DMS114 treated with DMSO at 0.1 percent for 48 hours (cell line): ENCODE measurements at regions not wholly inside any gene's neighbourhood (a gene's known extent, or its start where the extent isn't known, plus 50 kb on each side); places are given as distances from the start of the nearest gene placed in this dataset.
"Not testable (repeated sequence)": the region's sequence is repeated elsewhere in the genome, so short reads cannot be mapped to it uniquely, and the experiment has no call there.

Source experiments
- DNase-seq: peaks from one replicate; lab custom pipeline; 2025; ENCODE audit not compliant: unreplicated experiment; lab: John Stamatoyannopoulos, UW

DNA sequence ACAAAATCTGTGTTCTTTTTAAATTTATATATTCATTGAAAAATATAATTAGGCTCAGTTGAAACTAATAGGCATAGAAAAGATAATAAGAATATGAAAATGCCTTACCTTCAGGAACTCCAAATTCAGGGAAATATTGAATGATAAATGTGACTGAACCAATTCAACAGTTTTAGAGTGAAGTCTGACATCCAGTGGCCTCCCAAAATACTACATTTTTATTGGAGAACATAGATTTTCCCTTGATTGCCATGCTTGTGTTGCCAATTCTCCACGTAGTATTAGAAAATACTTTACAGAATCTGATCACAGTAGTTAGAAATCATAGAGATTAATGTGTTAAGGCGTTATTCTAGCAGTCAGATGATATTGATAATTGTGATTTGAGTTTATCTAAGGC is 1246.7 kb downstream of the GATA3 start:
- peak; percentile 19 for DNase-seq

DNA sequence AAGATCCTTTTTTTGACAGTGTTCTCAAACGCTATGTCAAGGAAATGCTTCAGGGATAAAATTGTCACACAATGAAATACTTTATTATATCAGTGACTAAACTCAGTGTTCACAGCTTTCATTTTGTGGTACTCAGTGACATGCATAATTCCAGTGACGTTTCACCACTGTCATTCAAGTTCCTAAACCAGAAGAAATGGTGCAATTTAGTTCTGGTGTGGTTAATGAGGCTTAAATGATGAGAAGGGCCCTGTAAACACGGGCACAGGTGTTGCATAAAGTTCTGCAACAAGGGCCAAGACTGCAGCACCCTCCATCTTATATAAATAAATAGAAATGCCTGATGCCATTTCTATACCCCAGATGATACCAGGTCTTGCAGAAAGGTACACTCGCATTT is 1247.1 kb downstream of the GATA3 start:
- no peak for DNase-seq

DNA sequence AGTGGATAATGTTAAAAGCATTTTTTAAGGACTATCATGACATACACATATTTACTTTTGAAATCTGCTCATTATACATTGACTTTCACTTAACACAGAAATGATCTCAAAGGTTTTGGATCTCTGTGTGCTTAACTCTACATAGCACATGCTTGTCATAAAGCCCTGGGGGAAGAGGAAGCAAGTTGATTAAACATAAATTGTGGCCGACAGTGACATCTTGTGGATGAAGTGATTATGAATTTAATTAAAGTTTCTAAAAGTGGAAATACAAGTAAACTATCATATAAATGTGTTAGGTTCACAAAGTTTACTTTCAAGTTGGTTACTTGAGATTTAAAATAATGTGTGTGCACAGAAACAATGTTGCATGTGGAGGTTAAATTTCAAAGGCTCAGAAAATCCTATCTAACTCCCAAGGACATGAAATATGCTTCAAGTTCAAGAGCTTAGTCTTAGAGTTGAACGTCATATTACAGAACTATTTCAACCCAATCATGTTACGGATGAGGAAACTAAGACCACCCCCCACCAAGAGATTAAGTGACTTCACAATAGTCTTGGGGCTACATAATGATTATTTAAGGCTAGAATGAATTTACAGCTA is 1247.8 kb downstream of the GATA3 start:
- peak; percentile 56 for DNase-seq

DNA sequence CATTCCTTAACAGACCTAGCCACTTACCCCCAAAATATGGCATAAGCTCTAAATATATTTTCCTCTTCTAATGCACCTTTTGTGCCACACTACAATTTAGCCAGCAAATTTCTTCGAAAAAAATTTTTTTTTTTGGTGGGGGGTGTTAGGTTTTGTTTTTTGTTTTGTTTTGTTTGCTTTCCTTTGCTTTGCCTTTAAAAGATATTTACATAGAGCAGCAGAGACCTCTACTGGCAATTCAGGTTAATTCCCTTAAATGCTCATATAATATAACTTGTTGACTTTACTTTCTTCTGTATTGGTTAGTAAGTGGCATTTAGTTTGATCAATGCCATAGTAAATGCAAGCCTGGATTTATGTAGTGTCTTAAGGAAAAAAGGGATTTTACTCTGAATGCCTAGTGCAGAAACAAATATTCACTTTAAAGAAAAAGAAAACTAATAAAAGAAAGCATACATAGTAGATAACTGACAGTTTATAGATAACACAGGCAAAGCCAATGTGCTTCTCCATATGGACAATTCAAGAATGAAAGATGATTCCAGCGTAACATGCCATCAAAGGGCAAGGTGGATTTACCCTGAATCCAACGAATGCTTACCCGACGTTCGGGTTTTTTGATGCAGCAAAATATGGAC is 1250.6 kb downstream of the GATA3 start:
- DNase-seq: peak; percentile 45

DNA sequence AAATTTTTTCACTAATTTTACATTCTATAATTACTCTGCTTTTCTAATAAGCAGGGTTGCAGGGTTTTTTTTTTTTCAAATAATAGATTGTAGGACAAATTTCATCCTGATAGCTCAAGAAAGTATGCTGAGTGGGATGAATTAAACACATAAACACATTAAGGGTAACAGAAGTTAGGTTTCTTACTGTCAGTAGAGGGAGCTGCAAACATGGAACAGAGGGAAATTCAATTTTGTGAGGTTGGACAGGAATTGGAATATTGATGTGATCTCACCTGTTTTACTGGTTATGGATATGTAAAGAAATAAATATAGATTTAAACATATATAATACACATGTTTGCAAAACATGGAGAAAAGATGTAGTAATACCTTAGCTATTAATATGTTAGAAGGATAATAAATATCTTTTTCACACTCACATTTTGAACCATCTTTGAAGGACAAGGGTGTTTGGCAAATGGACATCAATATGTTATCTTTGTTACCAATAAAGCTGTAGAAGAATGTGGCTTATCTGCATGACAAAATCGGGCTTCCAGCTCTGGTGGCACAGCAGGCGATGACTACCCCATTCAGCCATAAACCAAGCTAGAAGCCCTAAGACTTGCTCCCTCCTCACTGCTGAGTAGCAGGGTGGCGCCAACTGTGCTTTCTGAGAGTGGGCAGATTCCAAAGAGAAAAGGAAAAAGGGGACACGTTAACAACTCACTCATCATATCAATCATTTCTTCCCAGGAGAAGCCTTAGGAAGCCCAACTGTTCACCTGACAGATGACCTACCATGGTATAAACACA is 1257.4 kb downstream of the GATA3 start:
- no peak for DNase-seq

DNA sequence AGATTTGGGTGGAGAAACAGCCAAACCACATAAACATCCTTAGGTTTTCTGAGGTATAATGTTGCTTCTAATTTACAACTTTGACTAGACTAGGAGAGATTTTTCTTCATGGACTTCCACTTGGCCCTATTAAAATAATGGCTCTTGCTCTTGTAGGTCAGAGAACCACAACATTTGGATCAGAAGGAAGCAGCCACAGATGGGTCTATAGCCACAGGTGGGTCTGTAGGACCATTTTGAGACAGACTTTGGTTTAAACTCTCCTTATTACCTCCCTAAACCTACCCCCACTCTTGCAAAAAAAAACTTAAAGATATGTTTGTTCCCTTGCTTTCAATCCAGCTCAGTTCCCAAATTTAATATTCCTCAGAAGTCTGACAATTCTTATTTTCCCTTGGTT is 1260.8 kb downstream of the GATA3 start:
- DNase-seq: no peak

DNA sequence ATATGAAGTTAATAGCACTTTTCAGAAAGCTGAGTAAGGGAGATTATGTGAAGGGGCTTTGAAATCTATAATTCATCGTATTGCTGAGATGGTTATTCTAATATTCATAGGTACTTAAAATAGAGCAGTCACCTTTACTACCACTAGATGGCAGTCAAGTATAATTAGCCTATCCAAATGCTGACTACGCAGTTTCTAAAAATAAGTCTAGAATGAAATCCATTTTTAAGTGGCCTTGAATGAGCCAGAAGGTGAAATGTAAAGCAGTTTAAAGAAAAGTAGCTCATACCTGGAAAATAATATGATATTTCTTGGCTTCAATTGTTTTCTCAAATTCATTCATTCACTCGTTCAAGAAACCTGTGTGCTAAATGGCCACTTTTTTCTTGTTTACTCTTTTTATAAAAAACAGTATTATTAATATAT is 1277.1 kb downstream of the GATA3 start:
- DNase-seq: peak; percentile 67

- no peak for DNase-seq
Observed at GRCh38 chr10:9334270-9334669, 1279.8 kb downstream of the GATA3 start.

DNA sequence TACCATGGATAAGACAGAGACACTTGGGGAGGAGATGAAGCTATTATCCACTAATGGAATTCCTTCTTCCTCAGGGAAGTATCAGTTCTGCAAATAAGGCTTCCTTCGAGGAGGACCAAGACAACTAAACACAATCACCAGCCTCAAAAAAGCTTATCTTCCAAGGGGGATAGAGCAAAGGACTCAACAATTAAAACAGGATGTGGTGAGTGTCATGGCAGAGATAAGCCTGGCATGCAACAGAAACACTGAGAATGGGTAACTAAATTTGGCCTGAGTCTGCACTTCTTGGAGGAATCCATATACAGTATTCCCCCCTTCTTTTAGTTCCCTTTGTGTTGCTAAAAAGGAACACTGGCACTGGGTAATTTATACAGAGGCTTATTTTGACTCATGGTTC is 1285.2 kb downstream of the GATA3 start:
- no peak for DNase-seq

GRCh38 chr10:9342885-9343570 is 1288.5 kb downstream of the GATA3 start:
- peak; percentile 27 for DNase-seq

DNA sequence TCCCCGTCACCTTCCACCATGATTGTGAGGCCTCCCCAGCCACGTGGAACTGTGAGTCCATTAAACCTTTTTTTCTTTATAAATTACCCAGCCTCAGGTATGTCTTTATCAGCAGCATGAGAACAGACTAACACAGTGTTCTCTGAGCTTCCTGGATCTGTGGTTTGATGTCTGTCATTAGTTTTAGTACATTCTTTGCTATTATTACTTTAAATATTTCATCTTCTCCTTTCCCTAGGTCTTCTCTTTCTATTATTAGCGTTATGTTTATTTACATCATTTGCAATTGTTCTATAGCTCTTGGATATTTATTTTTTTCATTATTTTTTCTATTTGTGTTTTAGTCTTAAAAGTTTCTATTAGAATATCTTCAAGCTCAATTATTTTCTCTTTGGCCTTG is 1293.4 kb downstream of the GATA3 start:
- DNase-seq: not testable (repeated sequence)

- DNase-seq: no peak
Observed at GRCh38 chr10:9357471-9357870, 1303.0 kb downstream of the GATA3 start.

DNA sequence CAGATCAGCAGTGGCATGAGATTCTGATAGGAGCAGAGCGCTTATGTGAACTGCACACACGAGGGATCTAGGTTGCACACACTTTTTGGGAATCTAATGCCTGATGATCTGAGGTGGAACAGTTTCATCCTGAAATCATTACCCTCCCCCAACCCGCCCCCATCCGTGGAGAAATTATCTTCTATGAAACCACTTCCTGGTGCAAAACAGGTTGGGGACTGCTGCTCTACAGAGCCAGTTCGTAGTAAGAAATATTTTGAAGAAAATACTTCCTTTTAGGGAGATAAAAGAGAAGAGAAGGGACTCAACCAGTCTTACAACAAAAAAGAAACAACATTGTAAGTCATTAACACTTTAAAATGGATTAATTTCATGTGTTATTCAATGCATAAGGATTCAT is 1308.2 kb downstream of the GATA3 start:
- no peak for DNase-seq

DNA sequence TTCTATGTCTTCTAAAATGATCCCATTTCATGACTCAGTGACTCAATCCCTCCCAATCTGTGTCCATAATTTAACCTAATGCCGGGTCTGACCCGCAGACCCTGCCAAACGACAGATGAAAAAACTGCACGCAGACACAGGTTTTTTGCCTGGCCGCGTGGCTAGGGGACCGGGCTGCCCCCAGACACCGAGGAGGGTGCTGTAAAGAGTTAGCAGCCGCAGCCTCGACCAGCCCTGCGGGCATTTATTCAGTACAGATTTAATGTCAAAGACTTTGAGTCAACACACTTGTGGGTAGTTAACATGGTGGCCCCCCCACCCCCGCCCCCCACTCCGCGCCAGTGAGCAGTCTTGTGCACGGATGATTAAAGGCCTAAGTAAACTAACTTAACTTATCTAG is 1324.7 kb downstream of the GATA3 start:
- no peak for DNase-seq

DNA sequence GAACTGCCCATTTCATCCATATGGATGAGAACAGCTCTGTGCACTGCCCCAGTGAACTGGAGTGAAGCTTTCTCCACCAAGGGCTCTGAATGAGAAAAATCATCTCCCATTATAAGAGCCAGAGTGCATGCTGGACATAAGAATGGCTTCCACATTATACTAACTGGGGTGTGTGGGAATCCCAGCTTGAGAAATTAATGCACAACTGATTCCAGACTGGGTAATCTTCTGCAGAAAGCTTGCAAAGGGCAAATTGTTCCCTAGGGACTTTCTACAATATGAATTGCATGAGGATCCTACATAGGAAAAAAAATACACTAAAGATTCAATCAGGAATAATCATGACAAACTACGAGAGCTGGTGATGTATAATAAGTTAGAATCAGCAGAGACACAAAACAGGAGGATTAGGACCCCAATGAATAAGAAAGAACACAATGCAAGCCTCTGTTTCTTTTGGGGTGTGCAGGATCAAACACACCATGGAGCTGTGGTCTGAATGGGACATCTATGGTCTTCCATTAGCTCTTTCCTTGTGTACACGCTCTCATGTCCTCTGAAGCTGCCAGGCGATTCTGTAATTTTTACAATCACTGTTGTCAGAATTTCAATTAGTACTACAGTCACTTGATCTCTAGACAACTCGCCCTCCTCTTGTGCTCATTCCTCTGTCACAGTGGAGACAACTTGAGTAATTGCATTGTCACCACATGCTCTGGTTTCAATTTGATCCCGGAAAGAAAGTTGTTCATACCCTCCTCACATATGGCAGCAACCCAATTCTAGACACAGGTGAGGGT is 1327.4 kb downstream of the GATA3 start:
- no peak for DNase-seq

GRCh38 chr10:9382533-9382866 is 1328.0 kb downstream of the GATA3 start:
- DNase-seq: no peak

DNA sequence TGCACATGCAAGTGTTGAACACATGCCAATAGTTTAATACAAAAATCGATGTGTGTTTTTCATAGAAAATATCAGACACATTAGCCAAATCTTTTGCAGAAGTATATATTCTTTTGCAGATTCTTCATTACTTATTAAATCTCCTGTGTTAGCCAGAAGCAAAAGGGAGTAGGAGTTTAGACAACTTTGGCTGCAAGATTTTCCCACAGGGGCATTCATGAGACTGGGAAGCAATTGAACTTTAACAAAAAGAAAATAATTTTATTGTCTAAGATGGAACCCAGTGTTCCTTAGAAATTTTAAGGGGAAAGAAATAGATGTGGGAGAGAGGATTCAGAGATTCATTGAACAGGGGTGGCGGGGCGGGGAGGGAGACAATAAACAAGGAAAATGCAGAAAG is 1336.0 kb downstream of the GATA3 start:
- DNase-seq: no peak

DNA sequence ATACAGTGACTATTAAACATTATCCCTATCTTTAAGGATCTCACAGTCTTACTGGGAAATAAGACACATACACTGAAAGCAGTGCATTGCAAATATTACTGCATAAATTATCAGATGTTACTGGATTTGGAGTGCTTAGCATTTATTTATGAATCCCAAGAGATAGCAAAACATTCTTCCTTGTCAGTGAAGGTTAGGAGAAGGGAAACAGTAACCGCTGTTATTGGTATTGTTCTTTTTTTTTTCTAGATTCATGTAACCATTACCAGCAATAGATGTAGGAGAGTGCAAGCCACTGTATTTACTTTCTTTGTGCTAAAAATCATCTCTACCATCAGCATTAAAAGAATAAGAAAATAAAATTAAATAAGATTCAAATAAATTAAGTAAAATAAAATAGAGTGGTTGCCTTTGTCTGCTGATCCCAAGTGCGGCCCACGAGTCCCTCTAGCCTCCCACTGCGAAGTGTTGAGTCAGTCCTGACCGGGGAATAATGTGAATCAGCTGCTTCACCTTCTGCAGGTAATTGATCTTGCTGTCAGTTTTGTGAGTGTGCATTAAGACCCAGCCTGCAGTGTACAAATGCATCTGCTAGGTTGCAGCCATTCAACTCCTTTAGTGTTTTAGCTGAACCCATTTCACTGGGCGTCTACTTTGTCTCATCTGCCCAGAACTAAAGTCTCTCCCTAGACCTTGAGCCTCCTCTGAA is 1344.9 kb downstream of the GATA3 start:
- no peak for DNase-seq

GRCh38 chr10:9402067-9402466 is 1347.6 kb downstream of the GATA3 start:
- DNase-seq: peak; percentile 10

DNA sequence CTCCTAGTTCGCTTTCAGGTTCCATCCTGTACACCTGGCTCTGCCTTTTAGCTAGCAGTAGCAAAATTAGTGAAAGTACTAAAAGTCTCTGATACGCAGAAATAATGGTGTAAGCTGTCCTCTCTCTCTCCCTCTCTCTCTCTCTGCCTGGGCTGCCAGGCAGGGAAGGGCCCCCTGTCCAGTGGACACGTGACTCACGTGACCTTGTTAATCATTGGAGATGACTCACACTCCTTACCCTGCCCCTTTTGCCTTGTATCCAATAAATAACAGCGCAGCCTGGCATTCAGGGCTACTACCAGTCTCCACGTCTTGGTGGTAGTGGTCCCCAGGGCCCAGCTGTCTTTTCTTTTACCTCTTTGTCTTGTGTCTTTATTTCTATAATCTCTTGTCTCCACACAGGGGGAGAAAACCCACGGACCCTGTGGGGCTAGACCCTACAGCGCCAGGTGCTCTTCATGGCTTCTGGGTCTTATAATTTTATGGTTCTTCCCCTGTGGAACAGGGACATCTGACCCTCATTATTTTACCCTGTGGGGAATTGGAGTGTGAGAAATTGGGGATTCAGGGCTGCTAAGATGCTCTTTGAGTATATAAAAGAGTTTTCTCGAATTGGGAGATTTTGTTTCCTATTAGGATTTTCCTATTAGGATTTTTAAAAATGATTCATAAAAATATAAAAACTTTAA is 1348.2 kb downstream of the GATA3 start:
- DNase-seq: not testable (repeated sequence)
